ENCODE measurements at regions not wholly inside any gene's neighbourhood (a gene's known extent, or its start where the extent isn't known, plus 50 kb on each side); places are given as distances from the start of the nearest gene placed in this dataset.

- H3K4me3 ChIP-seq (ENCODE audit: low read depth, low read length) = no peak overlapping the region
- TF ChIP-seq CTCF (IDR thresholded peaks at IDR 0.05; ENCODE audit: insufficient read depth, low read length) = no peak
- peak; percentile 94 for DNase-seq (ENCODE audit: low read depth)
These were observed 102.4 kb upstream of the HIVEP1 start for GRCh38 chr6:11909696-11910132.

GRCh38 chr6:11908436-11909105, 103.5 kb upstream of the HIVEP1 start:
- DNase-seq (ENCODE audit: low read depth) = no peak
- TF ChIP-seq CTCF (IDR thresholded peaks at IDR 0.05; ENCODE audit: insufficient read depth, low read length) = no peak

GRCh38 chr6:11903645-11904044, 108.5 kb upstream of the HIVEP1 start:
- no peak for TF ChIP-seq CTCF (IDR thresholded peaks at IDR 0.05; ENCODE audit: insufficient read depth, low read length)
- no peak for DNase-seq (ENCODE audit: low read depth)
- no peak overlapping the region for H3K4me3 ChIP-seq (ENCODE audit: low read depth, low read length)

More at GRCh38 chr6:11908436-11909105, 103.5 kb upstream of the HIVEP1 start:
- H3K4me3 ChIP-seq (ENCODE audit: low read depth, low read length) = no peak overlapping the region

- H3K4me3 ChIP-seq (ENCODE audit: low read depth, low read length) = no peak overlapping the region
- no peak for TF ChIP-seq CTCF (IDR thresholded peaks at IDR 0.05; ENCODE audit: insufficient read depth, low read length)
- DNase-seq (ENCODE audit: low read depth) = no peak
These were observed 109.6 kb upstream of the HIVEP1 start for GRCh38 chr6:11902527-11902926.

GRCh38 chr6:11900662-11901598, 111.2 kb upstream of the HIVEP1 start:
- no peak overlapping the region for H3K4me3 ChIP-seq (ENCODE audit: low read depth, low read length)
- no peak for TF ChIP-seq CTCF (IDR thresholded peaks at IDR 0.05; ENCODE audit: insufficient read depth, low read length)
- DNase-seq (ENCODE audit: low read depth) = peak; percentile 13

- DNase-seq (ENCODE audit: low read depth) = no peak
- no peak for TF ChIP-seq CTCF (IDR thresholded peaks at IDR 0.05; ENCODE audit: insufficient read depth, low read length)
- no peak overlapping the region for H3K4me3 ChIP-seq (ENCODE audit: low read depth, low read length)
These were observed 112.5 kb upstream of the HIVEP1 start for GRCh38 chr6:11899645-11900044.

All from fibroblast of the aortic adventitia (primary cell).